ENCODE measurements at regions not wholly inside any gene's neighbourhood (a gene's known extent, or its start where the extent isn't known, plus 50 kb on each side); places are given as distances from the start of the nearest gene placed in this dataset.
A peak's percentile ranks its signal among the peaks of the same experiment; 100 is the strongest.

DNA sequence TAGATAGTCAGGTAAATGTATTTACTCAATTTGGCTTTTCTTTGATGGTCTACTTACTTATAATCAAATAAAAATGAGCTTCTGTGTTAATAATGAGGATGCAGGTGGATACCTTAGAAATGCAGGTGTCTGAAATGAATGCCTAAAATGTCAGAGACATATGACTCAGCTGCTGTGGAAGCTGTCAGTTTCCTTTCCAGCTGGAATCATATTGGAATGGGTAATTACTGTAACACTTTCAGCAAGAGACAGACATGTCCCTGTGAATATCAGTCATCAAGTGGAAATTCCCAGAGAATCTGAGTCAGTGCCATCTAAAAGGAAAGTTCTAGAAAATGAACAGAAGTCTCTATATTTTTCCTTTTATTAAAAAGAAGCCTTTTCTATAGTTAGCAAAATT lies 783.0 kb upstream of the AADAT start:
- no peaks in the 10 kb centered on the region for H3K27me3 ChIP-seq (ENCODE audit: control insufficient read depth in 3 of 3, insufficient read depth in 3 of 3, low read length in 2 of 3)
- no peak overlapping the region for H3K27ac ChIP-seq (ENCODE audit: low read depth in 1 of 2, low read length in 1 of 2)
- H3K36me3 ChIP-seq (ENCODE audit: control insufficient read depth in 4 of 4, insufficient read depth in 4 of 4, low read length in 4 of 4), result no peaks in the 10 kb centered on the region
- H3K9ac ChIP-seq (ENCODE audit: insufficient read depth in 1 of 2, low read length in 2 of 2), result no peak overlapping the region
- no peak overlapping the region for H3K4me3 ChIP-seq
- no peaks in the 10 kb centered on the region for H3K4me1 ChIP-seq (ENCODE audit: control insufficient read depth in 5 of 5, insufficient read depth in 5 of 5, low read length in 5 of 5)
- DNase-seq, result no peak
- peaks cover 0 to 3% (median 0%) of the 10 kb centered on the region in 4 donors for H3K9me3 ChIP-seq (ENCODE audit: control insufficient read depth in 4 of 4, insufficient read depth in 3 of 4, low read length in 3 of 4)
- TF ChIP-seq, protein P1, sequence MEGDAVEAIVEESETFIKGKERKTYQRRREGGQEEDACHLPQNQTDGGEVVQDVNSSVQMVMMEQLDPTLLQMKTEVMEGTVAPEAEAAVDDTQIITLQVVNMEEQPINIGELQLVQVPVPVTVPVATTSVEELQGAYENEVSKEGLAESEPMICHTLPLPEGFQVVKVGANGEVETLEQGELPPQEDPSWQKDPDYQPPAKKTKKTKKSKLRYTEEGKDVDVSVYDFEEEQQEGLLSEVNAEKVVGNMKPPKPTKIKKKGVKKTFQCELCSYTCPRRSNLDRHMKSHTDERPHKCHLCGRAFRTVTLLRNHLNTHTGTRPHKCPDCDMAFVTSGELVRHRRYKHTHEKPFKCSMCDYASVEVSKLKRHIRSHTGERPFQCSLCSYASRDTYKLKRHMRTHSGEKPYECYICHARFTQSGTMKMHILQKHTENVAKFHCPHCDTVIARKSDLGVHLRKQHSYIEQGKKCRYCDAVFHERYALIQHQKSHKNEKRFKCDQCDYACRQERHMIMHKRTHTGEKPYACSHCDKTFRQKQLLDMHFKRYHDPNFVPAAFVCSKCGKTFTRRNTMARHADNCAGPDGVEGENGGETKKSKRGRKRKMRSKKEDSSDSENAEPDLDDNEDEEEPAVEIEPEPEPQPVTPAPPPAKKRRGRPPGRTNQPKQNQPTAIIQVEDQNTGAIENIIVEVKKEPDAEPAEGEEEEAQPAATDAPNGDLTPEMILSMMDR (IDR thresholded peaks at IDR 0.05; ENCODE audit: control extremely low read depth, extremely low read depth), result no peak
- no peak for ATAC-seq (ENCODE audit: insufficient read depth, low FRiP score)

DNA sequence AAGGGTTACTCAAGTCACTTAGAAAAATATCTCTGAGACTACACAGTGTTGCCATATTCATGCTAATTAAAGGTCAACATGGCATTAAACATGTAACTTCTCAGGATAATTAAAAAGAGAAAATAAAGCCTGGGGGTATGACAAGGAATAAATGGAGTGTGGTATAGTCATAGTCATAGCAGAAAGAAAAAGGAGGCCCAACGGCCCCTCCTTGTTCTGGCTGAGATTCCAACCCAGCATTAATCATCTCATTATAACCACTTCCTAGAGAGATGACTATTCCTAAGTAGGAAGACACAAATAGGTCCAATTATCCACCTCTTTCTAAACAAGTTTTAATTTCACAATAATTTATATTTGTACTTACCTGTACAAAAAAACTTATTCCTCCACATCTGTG lies 778.4 kb upstream of the AADAT start:
- no peak for ATAC-seq (ENCODE audit: insufficient read depth, low FRiP score)
- Histone ChIP-seq H3K9ac (ENCODE audit: insufficient read depth in 1 of 2, low read length in 2 of 2) (no peak overlapping the region), H3K36me3 (ENCODE audit: control insufficient read depth in 4 of 4, insufficient read depth in 4 of 4, low read length in 4 of 4) (no peaks in the 10 kb centered on the region), H3K4me1 (ENCODE audit: control insufficient read depth in 5 of 5, insufficient read depth in 5 of 5, low read length in 5 of 5) (no peaks in the 10 kb centered on the region), H3K27me3 (ENCODE audit: control insufficient read depth in 3 of 3, insufficient read depth in 3 of 3, low read length in 2 of 3) (no peaks in the 10 kb centered on the region), H3K4me3 (no peak overlapping the region), H3K27ac (ENCODE audit: low read depth in 1 of 2, low read length in 1 of 2) (no peak overlapping the region), H3K9me3 (ENCODE audit: control insufficient read depth in 4 of 4, insufficient read depth in 3 of 4, low read length in 3 of 4) (no peaks in the 10 kb centered on the region)
- TF ChIP-seq, protein P1 (IDR thresholded peaks at IDR 0.05; ENCODE audit: control extremely low read depth, extremely low read depth), result no peak
- 51 to 65% methylated on average over 1 of the region's 1 CpG for WGBS, 2 donors
- DNase-seq, result no peak

DNA sequence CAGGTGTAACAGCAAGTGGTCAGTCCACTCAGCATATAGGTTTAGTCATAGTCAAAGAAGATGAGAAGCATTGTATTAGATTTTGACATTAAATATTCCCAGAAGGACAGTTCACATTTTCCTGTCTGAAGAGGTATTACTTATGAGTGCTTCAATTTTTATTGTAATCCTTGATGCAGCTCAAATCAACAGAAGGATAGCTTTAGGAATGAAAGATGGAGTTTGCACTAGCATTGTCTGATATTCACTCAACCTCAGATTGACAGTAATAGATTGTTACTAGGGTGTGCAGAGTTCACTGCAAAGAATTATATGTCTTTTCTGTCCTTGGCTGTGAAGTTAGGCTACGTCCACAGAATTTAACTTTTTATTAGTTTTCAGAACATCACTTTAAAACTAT lies 764.3 kb upstream of the AADAT start:
- Histone ChIP-seq H3K27ac (ENCODE audit: low read depth in 1 of 2, low read length in 1 of 2) (no peak overlapping the region), H3K4me3 (no peak overlapping the region), H3K4me1 (ENCODE audit: control insufficient read depth in 5 of 5, insufficient read depth in 5 of 5, low read length in 5 of 5) (no peaks in the 10 kb centered on the region), H3K9me3 (ENCODE audit: control insufficient read depth in 4 of 4, insufficient read depth in 3 of 4, low read length in 3 of 4) (peaks cover 0 to 4% (median 0%) of the 10 kb centered on the region in 4 donors), H3K27me3 (ENCODE audit: control insufficient read depth in 3 of 3, insufficient read depth in 3 of 3, low read length in 2 of 3) (no peaks in the 10 kb centered on the region), H3K9ac (ENCODE audit: insufficient read depth in 1 of 2, low read length in 2 of 2) (no peak overlapping the region), H3K36me3 (ENCODE audit: control insufficient read depth in 4 of 4, insufficient read depth in 4 of 4, low read length in 4 of 4) (no peaks in the 10 kb centered on the region)
- WGBS, 2 donors, result 66 to 85% methylated on average over 1 of the region's 1 CpG
- no peak for ATAC-seq (ENCODE audit: insufficient read depth, low FRiP score)
- no peak for DNase-seq
- TF ChIP-seq, protein P1 (IDR thresholded peaks at IDR 0.05; ENCODE audit: control extremely low read depth, extremely low read depth), result no peak

DNA sequence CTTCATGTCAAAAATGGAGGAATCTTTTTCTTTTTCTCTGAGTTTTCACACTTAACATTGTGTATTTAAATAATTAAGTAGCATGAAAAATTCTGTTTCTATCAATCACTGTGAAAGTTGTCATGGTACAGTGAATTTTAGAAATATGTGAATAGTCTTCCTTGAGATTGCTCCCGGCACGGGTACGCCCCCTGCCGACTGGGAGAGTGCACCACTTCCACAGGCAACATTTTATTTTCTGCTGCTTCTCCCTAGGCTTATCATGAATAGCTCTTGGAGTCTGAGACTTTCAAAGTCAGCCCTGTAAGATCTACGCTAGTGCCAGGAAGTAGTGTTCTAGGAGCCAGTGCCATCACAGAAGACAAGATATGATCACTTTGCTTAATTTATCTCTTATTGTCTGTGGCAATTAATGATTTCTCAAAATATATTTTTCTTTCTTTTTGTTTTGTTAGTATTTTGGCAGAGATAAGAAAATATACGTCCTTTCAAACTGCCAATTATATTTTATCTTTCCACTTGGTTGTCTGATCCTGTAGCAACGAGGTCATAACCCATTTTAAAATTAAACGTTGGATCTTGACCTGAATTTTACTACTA lies 763.8 kb upstream of the AADAT start:
- Histone ChIP-seq H3K27ac (ENCODE audit: low read depth in 1 of 2, low read length in 1 of 2) (no peak overlapping the region), H3K9ac (ENCODE audit: insufficient read depth in 1 of 2, low read length in 2 of 2) (no peak overlapping the region), H3K9me3 (ENCODE audit: control insufficient read depth in 4 of 4, insufficient read depth in 3 of 4, low read length in 3 of 4) (peaks cover 0 to 4% (median 0%) of the 10 kb centered on the region in 4 donors), H3K4me1 (ENCODE audit: control insufficient read depth in 5 of 5, insufficient read depth in 5 of 5, low read length in 5 of 5) (no peaks in the 10 kb centered on the region), H3K27me3 (ENCODE audit: control insufficient read depth in 3 of 3, insufficient read depth in 3 of 3, low read length in 2 of 3) (no peaks in the 10 kb centered on the region), H3K36me3 (ENCODE audit: control insufficient read depth in 4 of 4, insufficient read depth in 4 of 4, low read length in 4 of 4) (no peaks in the 10 kb centered on the region), H3K4me3 (no peak overlapping the region)
- TF ChIP-seq, protein P1 (IDR thresholded peaks at IDR 0.05; ENCODE audit: control extremely low read depth, extremely low read depth), result peak; percentile 21
- ATAC-seq (ENCODE audit: insufficient read depth, low FRiP score) (no peak), DNase-seq (peak; percentile 12 to 42 (median 35))
- WGBS, 2 donors, result 24 to 34% methylated on average over 8 of the region's 8 CpGs
